DND-41 (cell line): ENCODE measurements at regions not wholly inside any gene's neighbourhood (a gene's known extent, or its start where the extent isn't known, plus 50 kb on each side); places are given as distances from the start of the nearest gene placed in this dataset.

Experiments used
- ATAC-seq: fragments of 200-7000 bp; cut with Tn5 transposase; 3 replicates; pipeline ENCODE4 v1.9.1; 2021; ENCODE audit warnings: low read depth; ENCODE audit not compliant: insufficient read depth
- DNase-seq: peaks from one replicate; pipeline ENCODE4 v3.0.0-alpha.2; 2020
- H2AFZ ChIP-seq: 2 replicates; pipeline ENCODE4 v1.6.0; 2012; ENCODE audit warnings: low read depth, low read length
- H3K27ac ChIP-seq: 2 replicates; pipeline ENCODE4 v1.5.1; 2012; ENCODE audit warnings: low read length, inconsistent platforms
- H3K27me3 ChIP-seq: fragments of 200-600 bp; sonication (generic); 2 replicates; pipeline ENCODE4 v1.6.0; 2012; ENCODE audit warnings: low read length, mild to moderate bottlenecking, inconsistent platforms; ENCODE audit not compliant: insufficient read depth, poor library complexity
- H3K36me3 ChIP-seq: 2 replicates; pipeline ENCODE4 v1.5.1; 2012; ENCODE audit warnings: low read length, inconsistent platforms; ENCODE audit not compliant: insufficient read depth
- H3K4me1 ChIP-seq: 2 replicates; pipeline ENCODE4 v1.5.1; 2012; ENCODE audit warnings: mild to moderate bottlenecking, low read length; ENCODE audit not compliant: insufficient read depth
- H3K4me2 ChIP-seq: 2 replicates; pipeline ENCODE4 v1.6.0; 2012; ENCODE audit warnings: mild to moderate bottlenecking, moderate library complexity, low read length, inconsistent platforms; ENCODE audit not compliant: insufficient read depth
- H3K4me3 ChIP-seq, 2 experiments: fragments of 200-600 bp in 1 of 2; shearing (Covaris generic) in 1 of 2; 2 replicates each; pipeline ENCODE4 v1.5.1; 2012 to 2016; ENCODE audit warnings: inconsistent platforms in 2 of 2, low read length in 2 of 2, mild to moderate bottlenecking in 2 of 2, low read depth in 1 of 2, moderate library complexity in 1 of 2
- H3K79me2 ChIP-seq: 2 replicates; pipeline ENCODE4 v1.6.0; 2012; ENCODE audit warnings: low read length, inconsistent platforms; ENCODE audit not compliant: insufficient read depth
- H3K9ac ChIP-seq: 2 replicates; pipeline ENCODE4 v1.6.0; 2012; ENCODE audit warnings: low read depth, mild to moderate bottlenecking, inconsistent platforms, low read length, moderate library complexity
- H3K9me3 ChIP-seq: 2 replicates; pipeline ENCODE4 v1.5.1; 2012; ENCODE audit warnings: low read length, moderate library complexity, mild to moderate bottlenecking, inconsistent platforms; ENCODE audit not compliant: insufficient read depth, severe bottlenecking
- H4K20me1 ChIP-seq: 2 replicates; pipeline ENCODE4 v1.6.0; 2012; ENCODE audit warnings: low read length; ENCODE audit not compliant: insufficient read depth
- EZH2 ChIP-seq: IDR thresholded peaks from 3 replicates; pipeline ENCODE4 v1.6.1; 2012; ENCODE audit warnings: borderline replicate concordance, low read depth, mild to moderate bottlenecking, moderate library complexity, low read length, inconsistent platforms; ENCODE audit not compliant: severe bottlenecking
- TF ChIP-seq, protein P1 (sequence below): IDR thresholded peaks from 2 replicates; pipeline ENCODE4 v1.5.1; 2012; ENCODE audit warnings: borderline replicate concordance, low read length, moderate library complexity, mild to moderate bottlenecking; ENCODE audit not compliant: poor library complexity, severe bottlenecking; ENCODE audit errors: extremely low read depth

DNA sequence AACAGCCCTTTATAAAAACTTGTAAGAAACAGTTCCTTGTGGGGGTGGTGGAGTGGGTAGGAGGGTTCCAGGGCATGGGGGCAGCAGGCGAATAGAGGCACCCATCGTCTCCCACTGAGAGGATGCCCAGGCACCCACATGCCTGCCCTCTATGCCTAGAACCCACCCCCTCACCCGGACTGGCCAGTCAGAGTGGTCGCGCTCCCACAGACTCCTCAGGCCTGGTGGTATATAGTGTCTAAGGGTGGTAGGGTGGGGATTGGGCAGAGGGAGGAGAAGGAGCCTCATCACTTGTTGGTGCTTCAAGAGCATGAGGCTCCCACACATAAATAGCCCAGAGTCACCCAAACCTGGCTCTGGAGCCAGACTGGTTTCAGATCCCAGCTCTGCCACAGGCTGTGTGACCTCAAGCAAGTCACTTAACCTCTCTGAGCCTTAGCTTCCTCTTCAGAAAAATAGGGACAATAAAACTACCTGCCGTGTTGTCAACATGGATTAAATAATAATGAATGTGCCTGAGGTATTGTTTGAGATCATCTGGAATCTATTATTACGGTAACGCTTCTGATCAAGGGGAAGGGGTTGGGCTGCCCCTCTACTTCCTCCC is 262.1 kb downstream of the UACA start:
- ATAC-seq (no peak), DNase-seq (no peak)
- Histone ChIP-seq H3K36me3 (no peaks in the 10 kb centered on the region), H3K4me3 (no peak overlapping the region), H2AFZ (no peak overlapping the region), H3K4me2 (no peak overlapping the region), H3K27me3 (peaks cover 19% of the 10 kb centered on the region), H3K27ac (no peak overlapping the region), H3K79me2 (no peaks in the 10 kb centered on the region), H3K9me3 (no peaks in the 10 kb centered on the region), H4K20me1 (peaks cover 44% of the 10 kb centered on the region), H3K4me1 (peaks cover 20% of the 10 kb centered on the region), H3K9ac (no peak overlapping the region)
- TF ChIP-seq EZH2 = no peak
- TF ChIP-seq, protein P1, sequence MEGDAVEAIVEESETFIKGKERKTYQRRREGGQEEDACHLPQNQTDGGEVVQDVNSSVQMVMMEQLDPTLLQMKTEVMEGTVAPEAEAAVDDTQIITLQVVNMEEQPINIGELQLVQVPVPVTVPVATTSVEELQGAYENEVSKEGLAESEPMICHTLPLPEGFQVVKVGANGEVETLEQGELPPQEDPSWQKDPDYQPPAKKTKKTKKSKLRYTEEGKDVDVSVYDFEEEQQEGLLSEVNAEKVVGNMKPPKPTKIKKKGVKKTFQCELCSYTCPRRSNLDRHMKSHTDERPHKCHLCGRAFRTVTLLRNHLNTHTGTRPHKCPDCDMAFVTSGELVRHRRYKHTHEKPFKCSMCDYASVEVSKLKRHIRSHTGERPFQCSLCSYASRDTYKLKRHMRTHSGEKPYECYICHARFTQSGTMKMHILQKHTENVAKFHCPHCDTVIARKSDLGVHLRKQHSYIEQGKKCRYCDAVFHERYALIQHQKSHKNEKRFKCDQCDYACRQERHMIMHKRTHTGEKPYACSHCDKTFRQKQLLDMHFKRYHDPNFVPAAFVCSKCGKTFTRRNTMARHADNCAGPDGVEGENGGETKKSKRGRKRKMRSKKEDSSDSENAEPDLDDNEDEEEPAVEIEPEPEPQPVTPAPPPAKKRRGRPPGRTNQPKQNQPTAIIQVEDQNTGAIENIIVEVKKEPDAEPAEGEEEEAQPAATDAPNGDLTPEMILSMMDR = no peak

- Histone ChIP-seq H3K36me3 (no peaks in the 10 kb centered on the region), H3K9ac (no peak overlapping the region), H3K27me3 (peaks cover 25% of the 10 kb centered on the region), H4K20me1 (peaks cover 50% of the 10 kb centered on the region), H3K27ac (no peak overlapping the region), H3K4me1 (peaks cover 18% of the 10 kb centered on the region), H2AFZ (no peak overlapping the region), H3K79me2 (no peaks in the 10 kb centered on the region), H3K9me3 (no peaks in the 10 kb centered on the region), H3K4me2 (no peak overlapping the region), H3K4me3 (no peak overlapping the region)
- no peak for ATAC-seq
- no peak for DNase-seq
- no peak for TF ChIP-seq EZH2
- TF ChIP-seq, protein P1 = no peak
These were observed 263.6 kb downstream of the UACA start for GRCh38 chr15:70499791-70500190.

GRCh38 chr15:70498096-70498626 is 265.2 kb downstream of the UACA start:
- no peak overlapping the region for H3K4me3 ChIP-seq
- no peak for TF ChIP-seq EZH2
- TF ChIP-seq, protein P1 = no peak
- H3K4me1 ChIP-seq = peaks cover 2% of the 10 kb centered on the region
- H3K9ac ChIP-seq = no peak overlapping the region
- H3K4me2 ChIP-seq = no peak overlapping the region
- H4K20me1 ChIP-seq = peaks cover 52% of the 10 kb centered on the region
- H3K9me3 ChIP-seq = no peaks in the 10 kb centered on the region
- no peak overlapping the region for H3K27ac ChIP-seq
- H3K36me3 ChIP-seq = no peaks in the 10 kb centered on the region
- ATAC-seq (no peak), DNase-seq (no peak)
- H2AFZ ChIP-seq = no peak overlapping the region
- peaks cover 34% of the 10 kb centered on the region for H3K27me3 ChIP-seq
- no peaks in the 10 kb centered on the region for H3K79me2 ChIP-seq

DNA sequence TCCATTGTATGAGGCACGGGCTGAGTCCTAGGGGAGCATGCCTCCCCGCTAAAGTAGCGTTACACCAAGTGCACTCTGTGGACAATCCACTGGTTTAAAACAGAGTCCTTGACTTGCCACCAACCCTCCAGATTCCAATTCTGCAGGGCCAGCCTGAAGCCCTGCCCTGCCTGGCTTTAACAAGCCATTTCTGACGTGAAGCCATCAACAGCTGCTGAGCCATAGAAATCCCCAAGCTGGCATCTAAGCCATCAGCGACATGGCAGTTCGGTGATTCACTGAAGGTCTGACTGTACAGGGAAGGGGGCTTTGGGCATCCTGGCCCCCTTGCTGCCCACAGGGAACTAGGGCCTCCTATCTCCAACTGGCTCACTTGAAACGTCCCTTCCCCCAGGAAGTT is 265.7 kb downstream of the UACA start:
- TF ChIP-seq EZH2 = no peak
- H3K4me2 ChIP-seq = no peak overlapping the region
- DNase-seq = no peak
- H3K79me2 ChIP-seq = no peaks in the 10 kb centered on the region
- H2AFZ ChIP-seq = no peak overlapping the region
- H3K27me3 ChIP-seq = peaks cover 35% of the 10 kb centered on the region
- H3K9me3 ChIP-seq = no peaks in the 10 kb centered on the region
- H4K20me1 ChIP-seq = peaks cover 53% of the 10 kb centered on the region
- no peak overlapping the region for H3K27ac ChIP-seq
- H3K4me3 ChIP-seq = no peak overlapping the region
- H3K9ac ChIP-seq = no peak overlapping the region
- H3K36me3 ChIP-seq = no peaks in the 10 kb centered on the region
- peaks cover 6% of the 10 kb centered on the region for H3K4me1 ChIP-seq
- no peak for ATAC-seq
